ENCODE measurements at regions not wholly inside any gene's neighbourhood (a gene's known extent, or its start where the extent isn't known, plus 50 kb on each side); places are given as distances from the start of the nearest gene placed in this dataset.

- TF ChIP-seq CTCF (IDR thresholded peaks at IDR 0.05): no peak
- H3K27ac ChIP-seq: no peak overlapping the region
- H3K4me1 ChIP-seq: no peaks in the 10 kb centered on the region
- no peaks in the 10 kb centered on the region for H3K79me2 ChIP-seq
- H3K9me3 ChIP-seq (ENCODE audit: control insufficient read depth, low read length): no peaks in the 10 kb centered on the region
- H3K4me3 ChIP-seq (ENCODE audit: low read depth, low read length): no peak overlapping the region
- H2AFZ ChIP-seq: no peak overlapping the region
- no peaks in the 10 kb centered on the region for H3K36me3 ChIP-seq (ENCODE audit: control insufficient read depth, insufficient read depth, low read length)
- H3K4me2 ChIP-seq (ENCODE audit: low read length): no peak overlapping the region
- H3K27me3 ChIP-seq (ENCODE audit: control insufficient read depth, insufficient read depth, low read length): no peaks in the 10 kb centered on the region
- H3K9ac ChIP-seq: no peak overlapping the region
These were observed 228.1 kb downstream of the ADAMTS9 start for GRCh38 chr3:64459711-64460110.

- Histone ChIP-seq H3K79me2 (no peaks in the 10 kb centered on the region), H3K4me1 (no peaks in the 10 kb centered on the region), H3K9me3 (ENCODE audit: control insufficient read depth, low read length) (no peaks in the 10 kb centered on the region), H3K4me2 (ENCODE audit: low read length) (no peak overlapping the region), H3K4me3 (ENCODE audit: low read depth, low read length) (no peak overlapping the region), H3K9ac (no peak overlapping the region), H2AFZ (no peak overlapping the region), H3K36me3 (ENCODE audit: control insufficient read depth, insufficient read depth, low read length) (no peaks in the 10 kb centered on the region), H3K27ac (no peak overlapping the region), H3K27me3 (ENCODE audit: control insufficient read depth, insufficient read depth, low read length) (no peaks in the 10 kb centered on the region)
- no peak for TF ChIP-seq CTCF (IDR thresholded peaks at IDR 0.05)
These were observed 230.0 kb downstream of the ADAMTS9 start for GRCh38 chr3:64457811-64458210.

GRCh38 chr3:64456674-64457073 lies 231.1 kb downstream of the ADAMTS9 start:
- H3K27me3 ChIP-seq (ENCODE audit: control insufficient read depth, insufficient read depth, low read length): no peaks in the 10 kb centered on the region
- H2AFZ ChIP-seq: no peak overlapping the region
- no peaks in the 10 kb centered on the region for H3K79me2 ChIP-seq
- no peak overlapping the region for H3K27ac ChIP-seq
- no peaks in the 10 kb centered on the region for H3K9me3 ChIP-seq (ENCODE audit: control insufficient read depth, low read length)
- no peak for TF ChIP-seq CTCF (IDR thresholded peaks at IDR 0.05)
- no peak overlapping the region for H3K9ac ChIP-seq
- no peak overlapping the region for H3K4me2 ChIP-seq (ENCODE audit: low read length)
- H3K4me3 ChIP-seq (ENCODE audit: low read depth, low read length): no peak overlapping the region
- H3K36me3 ChIP-seq (ENCODE audit: control insufficient read depth, insufficient read depth, low read length): no peaks in the 10 kb centered on the region
- no peaks in the 10 kb centered on the region for H3K4me1 ChIP-seq

GRCh38 chr3:64455351-64455750 lies 230.1 kb upstream of the PRICKLE2 start:
- H3K36me3 ChIP-seq (ENCODE audit: control insufficient read depth, insufficient read depth, low read length): no peaks in the 10 kb centered on the region
- H2AFZ ChIP-seq: no peak overlapping the region
- no peak overlapping the region for H3K4me2 ChIP-seq (ENCODE audit: low read length)
- no peak for TF ChIP-seq CTCF (IDR thresholded peaks at IDR 0.05)
- no peak overlapping the region for H3K27ac ChIP-seq
- H3K9ac ChIP-seq: no peak overlapping the region
- no peaks in the 10 kb centered on the region for H3K79me2 ChIP-seq
- H3K9me3 ChIP-seq (ENCODE audit: control insufficient read depth, low read length): no peaks in the 10 kb centered on the region
- H3K27me3 ChIP-seq (ENCODE audit: control insufficient read depth, insufficient read depth, low read length): no peaks in the 10 kb centered on the region
- H3K4me1 ChIP-seq: no peaks in the 10 kb centered on the region
- no peak overlapping the region for H3K4me3 ChIP-seq (ENCODE audit: low read depth, low read length)

GRCh38 chr3:64454768-64455167 lies 229.5 kb upstream of the PRICKLE2 start:
- Histone ChIP-seq H3K9me3 (ENCODE audit: control insufficient read depth, low read length) (no peaks in the 10 kb centered on the region), H3K27ac (no peak overlapping the region), H3K4me2 (ENCODE audit: low read length) (no peak overlapping the region), H2AFZ (no peak overlapping the region), H3K27me3 (ENCODE audit: control insufficient read depth, insufficient read depth, low read length) (no peaks in the 10 kb centered on the region), H3K4me3 (ENCODE audit: low read depth, low read length) (no peak overlapping the region), H3K36me3 (ENCODE audit: control insufficient read depth, insufficient read depth, low read length) (no peaks in the 10 kb centered on the region), H3K79me2 (no peaks in the 10 kb centered on the region), H3K9ac (no peak overlapping the region), H3K4me1 (no peaks in the 10 kb centered on the region)
- no peak for TF ChIP-seq CTCF (IDR thresholded peaks at IDR 0.05)
